NCI-H82 treated with DMSO at 0.1 percent for 48 hours (cell line): ENCODE measurements at regions not wholly inside any gene's neighbourhood (a gene's known extent, or its start where the extent isn't known, plus 50 kb on each side); places are given as distances from the start of the nearest gene placed in this dataset.

ENCODE experiments used
- DNase-seq: peaks from one replicate; lab custom pipeline; 2025; ENCODE audit not compliant: unreplicated experiment; lab: John Stamatoyannopoulos, UW

DNA sequence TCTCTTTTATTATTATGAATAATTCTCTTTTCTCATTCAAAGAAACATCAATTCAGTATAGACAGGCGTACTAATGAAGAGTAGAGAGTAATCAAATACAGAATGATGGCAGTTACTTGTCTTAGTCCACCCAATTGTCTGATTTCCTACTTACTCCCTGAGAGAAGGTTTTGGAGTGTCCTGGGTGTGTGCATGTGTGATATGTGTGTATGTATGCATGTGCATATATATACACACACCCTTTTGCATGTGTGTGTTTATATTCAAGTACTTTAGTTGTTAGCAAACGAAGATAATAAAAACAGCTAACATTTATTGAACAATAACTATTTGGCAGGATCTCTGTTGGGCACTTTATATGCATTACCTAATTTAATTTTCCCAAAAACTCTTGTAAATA lies 63.2 kb upstream of the CCDC190 start:
- DNase-seq, result no peak

DNA sequence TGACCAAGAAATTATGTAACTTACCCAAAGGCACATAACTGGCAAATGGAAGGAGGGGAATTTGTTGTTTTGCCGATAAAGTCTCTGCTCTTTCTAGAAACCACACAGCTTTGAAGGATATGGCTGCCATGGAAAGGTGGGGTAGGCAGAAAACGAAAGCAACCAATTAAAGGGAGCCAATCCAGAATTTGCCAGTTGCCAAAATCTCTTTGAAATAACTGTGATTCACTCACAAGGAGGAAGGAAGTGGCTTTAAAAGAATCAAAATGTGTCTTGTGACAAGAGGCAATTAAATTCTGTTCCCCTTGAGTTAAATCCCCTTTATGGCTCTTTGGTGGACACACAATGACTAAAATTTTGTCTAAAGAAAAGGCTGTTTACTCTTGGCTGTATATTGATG lies 61.2 kb upstream of the CCDC190 start:
- no peak for DNase-seq

- DNase-seq, result no peak
Measured at GRCh38 chr1:162921311-162921710, 60.3 kb upstream of the CCDC190 start.

- DNase-seq, result no peak
Measured at GRCh38 chr1:162919034-162919433, 58.1 kb upstream of the CCDC190 start.

DNA sequence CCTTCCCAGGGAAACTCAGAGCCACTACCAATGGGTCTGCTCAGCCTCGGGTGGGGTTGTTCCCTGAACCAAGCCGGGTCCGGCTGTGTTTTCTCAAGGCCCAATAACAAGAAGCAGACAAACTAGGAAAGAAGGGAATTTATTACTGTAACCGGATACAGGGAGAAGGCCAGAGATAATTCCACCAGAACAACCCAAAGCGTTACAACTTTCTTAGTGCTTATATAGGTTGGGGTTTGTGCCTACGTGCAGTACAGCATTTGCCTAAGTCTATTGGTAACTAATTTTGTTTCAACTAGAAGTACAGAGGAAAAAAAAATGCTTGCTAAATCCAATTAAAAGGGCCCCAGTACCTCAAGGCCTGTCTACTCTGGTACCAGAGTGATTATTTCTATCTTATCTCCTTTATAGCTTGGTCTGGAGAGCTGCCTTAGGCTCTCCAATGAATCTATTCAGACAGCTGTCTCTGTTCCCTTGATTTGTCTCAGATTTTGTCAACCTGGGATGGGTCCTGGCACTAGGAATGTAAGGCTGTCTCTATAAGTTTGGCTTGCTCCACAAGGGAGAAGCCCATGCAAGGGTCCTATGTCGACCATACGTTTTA lies 57.3 kb upstream of the CCDC190 start:
- peak; percentile 36 for DNase-seq

DNA sequence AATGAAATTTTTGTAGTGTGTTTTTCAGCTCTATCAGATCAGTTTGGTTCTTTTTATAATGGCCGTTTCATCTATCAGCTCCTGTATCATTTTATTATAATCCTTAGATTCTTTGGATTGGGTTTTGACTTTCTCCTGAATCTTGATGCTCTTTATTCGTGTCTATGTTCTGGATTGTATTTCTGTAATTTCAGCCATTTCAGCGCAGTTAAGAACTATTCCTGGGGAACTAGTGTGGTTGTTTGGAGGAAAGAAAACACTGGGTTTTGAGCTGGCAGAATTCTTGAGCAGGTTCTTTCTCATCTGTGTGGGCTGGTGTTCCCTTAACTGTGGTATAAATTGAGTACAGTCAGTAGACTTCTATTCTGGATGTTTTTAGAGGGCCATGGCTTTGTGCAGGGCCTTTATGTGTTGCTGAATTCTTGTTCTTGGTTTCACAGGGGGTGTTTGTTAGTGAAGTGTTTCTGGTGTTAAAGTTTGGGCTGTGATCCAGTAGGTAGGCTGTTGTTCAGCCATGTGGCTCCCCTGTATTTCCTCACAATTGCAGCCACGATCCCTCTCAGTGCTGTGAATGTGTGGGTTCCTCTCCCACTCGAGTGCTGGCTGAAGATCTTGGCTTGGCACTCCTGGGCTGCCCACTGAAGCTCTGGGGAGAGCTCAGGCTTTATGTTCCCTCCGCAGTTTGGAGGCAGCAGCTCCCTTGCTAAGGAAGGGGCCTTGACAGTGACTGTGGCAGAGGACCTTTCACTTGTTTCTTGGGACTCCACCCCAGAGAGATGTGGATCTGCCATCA lies 56.0 kb upstream of the CCDC190 start:
- no peak for DNase-seq

- no peak for DNase-seq
Measured at GRCh38 chr1:162916407-162916806, 55.4 kb upstream of the CCDC190 start.

GRCh38 chr1:162914601-162915000 lies 53.6 kb upstream of the CCDC190 start:
- DNase-seq, result no peak

DNA sequence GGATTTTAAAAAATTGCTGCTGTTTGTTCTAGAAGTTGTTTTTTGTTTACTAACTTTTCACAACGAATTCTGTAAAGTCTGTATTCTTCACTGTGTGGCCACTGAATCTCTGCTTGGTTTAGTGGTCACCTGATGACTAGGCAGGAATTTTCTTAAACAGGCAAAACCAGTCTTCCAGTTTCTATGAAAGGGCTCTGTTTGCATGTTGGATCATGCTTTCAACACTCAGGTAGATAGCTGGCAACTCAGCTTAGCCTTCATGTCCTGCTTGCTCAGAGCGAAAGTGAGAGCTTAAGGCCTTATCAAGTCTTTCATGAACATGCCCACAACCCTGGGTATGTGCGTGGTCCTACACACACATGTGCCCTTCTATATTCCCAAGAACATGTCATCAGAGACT lies 52.4 kb upstream of the CCDC190 start:
- DNase-seq, result no peak

GRCh38 chr1:162912061-162912667 lies 51.2 kb upstream of the CCDC190 start:
- no peak for DNase-seq
